Right cardiac atrium (tissue), 5 donors: ENCODE measurements at regions not wholly inside any gene's neighbourhood (a gene's known extent, or its start where the extent isn't known, plus 50 kb on each side); places are given as distances from the start of the nearest gene placed in this dataset.

ENCODE experiments used
- ATAC-seq, 2 donors: fragments of 200-7000 bp; cut with Tn5 transposase; one replicate each; pipeline versions ENCODE4 v1.8.0 to v1.9.1; 2020; ENCODE audit warnings: moderate library complexity in 2 of 2, mild to moderate bottlenecking in 1 of 2
- DNase-seq, 3 donors: peaks; one replicate each; pipeline ENCODE4 v3.0.0-alpha.2; 2020
- H3K27ac ChIP-seq: one replicate; pipeline ENCODE4 v1.5.1; 2013; ENCODE audit warnings: mild to moderate bottlenecking, low read length, control low read depth, moderate library complexity
- H3K27me3 ChIP-seq: one replicate; pipeline ENCODE4 v1.6.1; 2013; ENCODE audit not compliant: control insufficient read depth, insufficient read depth
- H3K4me1 ChIP-seq: one replicate; pipeline ENCODE4 v1.6.1; 2013; ENCODE audit warnings: low read length; ENCODE audit not compliant: control insufficient read depth, insufficient read depth
- H3K4me3 ChIP-seq: one replicate; pipeline ENCODE4 v1.5.1; 2013; ENCODE audit warnings: low read length, control low read depth
- H3K9me3 ChIP-seq: one replicate; pipeline ENCODE4 v1.6.1; 2013; ENCODE audit warnings: low read length; ENCODE audit not compliant: control insufficient read depth
- WGBS: extraction: QIAGEN DNeasy Blood & Tissue Kit; methylation state at CpG from one replicate; pipeline ENCODE4 v1.1.7; 2013; 5-methylcytosine and 5-hydroxymethylcytosine counted together
- intact Hi-C, 4 donors: fragments of 100-400 bp; cut with DNase I; formaldehyde crosslinking; loops; one replicate each; pipeline versions ENCODE4 v1.11.0 to v1.14.0; 2022 to 2023
- donor health status: healthy with polysubstance abuse.
- donor health status: DM: no; HTN: yes; CAD: no.
- donor health status: DM: no; HTN: no; CAD: no.
- donor health status: DM: no; HTN: yes; CAD: no; lungs with severe emphysema.
- donor health status: DM: yes; HTN: yes; CAD: no.

- Histone ChIP-seq H3K4me1 (no peaks in the 10 kb centered on the region), H3K4me3 (no peak overlapping the region), H3K27ac (no peak overlapping the region), H3K9me3 (no peaks in the 10 kb centered on the region), H3K27me3 (no peaks in the 10 kb centered on the region)
- WGBS = 73% methylated on average over 5 of the region's 5 CpGs
- no peak for ATAC-seq
- intact Hi-C loops = no loop called here
- no peak for DNase-seq
Measured at GRCh38 chr2:104537116-104537515, 316.8 kb upstream of the POU3F3 start.

- Histone ChIP-seq H3K4me3 (no peak overlapping the region), H3K4me1 (no peaks in the 10 kb centered on the region), H3K27ac (no peak overlapping the region), H3K27me3 (no peaks in the 10 kb centered on the region), H3K9me3 (no peaks in the 10 kb centered on the region)
- ATAC-seq (no peak), DNase-seq (no peak)
- WGBS = 40% methylated on average over 7 of the region's 7 CpGs
- intact Hi-C loops = no loop called here
Measured at GRCh38 chr2:104538077-104538476, 315.8 kb upstream of the POU3F3 start.

DNA sequence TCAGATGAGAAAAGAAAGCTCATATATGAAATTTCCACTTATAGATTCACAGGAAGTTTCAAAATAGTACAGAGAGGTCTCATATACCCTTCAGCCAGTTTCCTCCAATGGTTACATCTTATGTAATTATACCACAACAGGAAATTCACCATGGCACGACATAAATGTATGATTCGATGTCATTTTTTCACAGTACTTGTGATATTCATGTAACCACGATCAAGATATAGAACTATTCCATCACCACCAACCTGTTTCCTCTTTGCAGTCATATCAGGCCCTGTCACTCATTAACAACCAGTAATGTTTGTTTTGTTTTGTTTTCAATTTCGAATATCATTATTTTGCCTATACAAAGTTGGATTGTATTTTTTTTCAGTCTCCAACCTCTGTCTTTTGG lies 314.3 kb upstream of the POU3F3 start:
- Histone ChIP-seq H3K27ac (no peak overlapping the region), H3K27me3 (no peaks in the 10 kb centered on the region), H3K4me1 (no peaks in the 10 kb centered on the region), H3K9me3 (no peaks in the 10 kb centered on the region), H3K4me3 (no peak overlapping the region)
- 63% methylated on average over 4 of the region's 4 CpGs for WGBS
- DNase-seq (no peak), ATAC-seq (no peak)
- intact Hi-C loops = no loop called here

- WGBS = 89% methylated on average over 6 of the region's 6 CpGs
- H3K9me3 ChIP-seq = no peaks in the 10 kb centered on the region
- intact Hi-C loops = no loop called here
- H3K4me3 ChIP-seq = no peak overlapping the region
- DNase-seq (no peak), ATAC-seq (no peak)
- no peak overlapping the region for H3K27ac ChIP-seq
- H3K27me3 ChIP-seq = no peaks in the 10 kb centered on the region
- H3K4me1 ChIP-seq = no peaks in the 10 kb centered on the region
Measured at GRCh38 chr2:104545055-104545454, 308.9 kb upstream of the POU3F3 start.

DNA sequence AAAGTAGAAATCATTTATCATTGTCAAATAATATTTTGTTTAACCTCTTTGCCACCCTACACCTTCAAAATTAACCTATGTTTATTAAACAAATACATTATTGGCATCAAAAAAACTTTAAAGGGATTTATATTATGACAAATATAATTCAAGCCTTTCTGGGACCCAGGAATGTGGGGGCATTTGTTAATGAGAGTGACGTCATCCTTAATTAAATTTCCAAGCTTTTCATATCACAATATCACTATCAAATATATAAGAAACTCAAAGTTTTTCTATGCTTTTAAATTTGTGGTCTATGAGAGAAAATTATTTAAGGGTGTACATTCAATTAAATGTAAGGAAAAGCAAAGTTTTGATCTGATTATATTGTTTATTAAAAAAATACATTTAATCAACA lies 307.4 kb upstream of the POU3F3 start:
- no peaks in the 10 kb centered on the region for H3K4me1 ChIP-seq
- intact Hi-C loops = no loop called here
- no peak for DNase-seq
- H3K27ac ChIP-seq = no peak overlapping the region
- H3K9me3 ChIP-seq = no peaks in the 10 kb centered on the region
- no peaks in the 10 kb centered on the region for H3K27me3 ChIP-seq
- ATAC-seq = no peak
- 72% methylated on average over 1 of the region's 1 CpG for WGBS
- no peak overlapping the region for H3K4me3 ChIP-seq

- no peaks in the 10 kb centered on the region for H3K4me1 ChIP-seq
- no peak overlapping the region for H3K4me3 ChIP-seq
- 67% methylated on average over 7 of the region's 7 CpGs for WGBS
- intact Hi-C loops = no loop called here
- H3K27ac ChIP-seq = no peak overlapping the region
- ATAC-seq (no peak), DNase-seq (no peak)
- no peaks in the 10 kb centered on the region for H3K9me3 ChIP-seq
- no peaks in the 10 kb centered on the region for H3K27me3 ChIP-seq
Measured at GRCh38 chr2:104547221-104547620, 306.7 kb upstream of the POU3F3 start.

DNA sequence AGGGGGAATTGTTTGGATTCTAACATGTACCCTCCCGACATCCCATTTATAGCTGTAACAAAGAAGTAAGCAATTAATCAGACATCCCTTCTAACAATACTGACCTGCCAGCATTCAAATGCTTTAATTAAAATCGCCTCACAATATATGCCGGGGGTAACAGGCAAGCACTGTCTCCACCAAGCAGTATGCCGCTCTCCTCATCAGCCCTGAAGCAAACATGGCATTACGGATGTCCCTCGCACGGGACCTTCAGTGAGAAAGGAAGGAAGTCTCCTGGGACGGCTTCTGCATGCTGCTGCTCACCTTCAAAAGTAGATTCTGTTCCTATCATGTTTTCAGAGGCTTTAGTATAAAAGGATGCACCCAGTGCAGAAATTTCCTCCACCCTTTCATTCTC lies 292.7 kb upstream of the POU3F3 start:
- no peak for DNase-seq
- WGBS = 70% methylated on average over 8 of the region's 8 CpGs
- intact Hi-C loops = no loop called here

GRCh38 chr2:104562537-104562936 lies 291.4 kb upstream of the POU3F3 start:
- no peak for DNase-seq
- intact Hi-C loops = no loop called here

More for the DNA sequence above, 292.7 kb upstream of the POU3F3 start:
- no peaks in the 10 kb centered on the region for H3K9me3 ChIP-seq
- no peak overlapping the region for H3K27ac ChIP-seq
- H3K4me3 ChIP-seq = no peak overlapping the region
- no peaks in the 10 kb centered on the region for H3K27me3 ChIP-seq
- H3K4me1 ChIP-seq = no peaks in the 10 kb centered on the region
- no peak for ATAC-seq

GRCh38 chr2:104563398-104563996 lies 290.4 kb upstream of the POU3F3 start:
- Histone ChIP-seq H3K27me3 (no peaks in the 10 kb centered on the region), H3K4me3 (no peak overlapping the region), H3K27ac (no peak overlapping the region), H3K9me3 (no peaks in the 10 kb centered on the region), H3K4me1 (no peaks in the 10 kb centered on the region)
- ATAC-seq = no peak
- DNase-seq = no peak
- intact Hi-C loops = no loop called here
- WGBS = 67% methylated on average over 8 of the region's 8 CpGs

More at GRCh38 chr2:104562537-104562936, 291.4 kb upstream of the POU3F3 start:
- ATAC-seq = no peak
- Histone ChIP-seq H3K27ac (no peak overlapping the region), H3K27me3 (no peaks in the 10 kb centered on the region), H3K4me1 (no peaks in the 10 kb centered on the region), H3K9me3 (no peaks in the 10 kb centered on the region), H3K4me3 (no peak overlapping the region)
- 41% methylated on average over 3 of the region's 3 CpGs for WGBS

- Histone ChIP-seq H3K27me3 (no peaks in the 10 kb centered on the region), H3K4me3 (no peak overlapping the region), H3K27ac (no peak overlapping the region), H3K4me1 (no peaks in the 10 kb centered on the region), H3K9me3 (no peaks in the 10 kb centered on the region)
- DNase-seq = no peak
- 94% methylated on average over 4 of the region's 4 CpGs for WGBS
- no peak for ATAC-seq
- intact Hi-C loops = no loop called here
Measured at GRCh38 chr2:104568247-104568646, 285.7 kb upstream of the POU3F3 start.

DNA sequence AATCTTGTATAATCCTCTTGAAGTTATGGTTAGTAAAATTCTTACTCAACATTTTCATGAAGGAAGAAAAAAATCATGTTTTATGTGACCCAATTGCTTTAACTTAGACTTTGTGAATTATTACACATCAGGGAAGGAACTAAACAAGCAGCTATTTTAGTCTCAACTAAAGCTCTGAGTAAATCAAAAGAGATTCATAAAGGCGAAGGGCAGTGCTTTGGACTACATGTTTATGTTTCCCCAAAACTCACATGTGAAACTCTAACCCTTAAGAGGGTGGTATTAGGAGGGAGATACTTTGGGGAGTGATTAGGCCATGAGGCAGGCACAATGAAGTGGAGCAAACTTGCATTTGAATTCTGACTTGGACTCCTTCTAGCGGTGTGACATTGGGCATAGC lies 283.7 kb upstream of the POU3F3 start:
- Histone ChIP-seq H3K4me1 (no peaks in the 10 kb centered on the region), H3K4me3 (no peak overlapping the region), H3K27me3 (no peaks in the 10 kb centered on the region), H3K27ac (no peak overlapping the region), H3K9me3 (no peaks in the 10 kb centered on the region)
- no peak for ATAC-seq
- WGBS = 86% methylated on average over 2 of the region's 2 CpGs
- no peak for DNase-seq
- intact Hi-C loops = no loop called here

DNA sequence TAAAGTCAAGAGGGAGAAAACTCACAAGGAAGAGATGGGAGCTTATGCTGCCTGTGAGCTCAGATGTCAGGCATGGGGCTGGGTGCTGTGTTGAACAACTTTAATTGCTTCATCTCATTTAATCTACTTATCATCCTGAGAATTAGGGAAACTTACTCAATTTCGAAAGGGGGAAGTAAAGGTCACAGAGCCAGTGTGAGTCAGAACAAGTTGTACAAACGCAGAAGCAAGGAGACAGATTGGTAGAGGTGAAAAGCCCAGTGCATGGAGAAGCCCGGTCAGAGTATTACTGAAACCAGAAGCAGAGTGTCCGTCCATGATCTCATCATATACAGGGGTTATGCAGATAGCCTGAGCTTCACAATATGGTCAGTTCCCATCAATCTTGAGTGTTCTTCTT lies 281.1 kb upstream of the POU3F3 start:
- H3K4me1 ChIP-seq = no peaks in the 10 kb centered on the region
- H3K27me3 ChIP-seq = no peaks in the 10 kb centered on the region
- no peaks in the 10 kb centered on the region for H3K9me3 ChIP-seq
- no peak overlapping the region for H3K4me3 ChIP-seq
- ATAC-seq = peak in 1 of 2 donors; percentile 64
- WGBS = 37% methylated on average over 4 of the region's 4 CpGs
- DNase-seq = no peak
- H3K27ac ChIP-seq = no peak overlapping the region
- intact Hi-C loops = no loop called here
